OCI-LY1 (cell line): ENCODE measurements at regions not wholly inside any gene's neighbourhood (a gene's known extent, or its start where the extent isn't known, plus 50 kb on each side); places are given as distances from the start of the nearest gene placed in this dataset.

Experiments
- EZH2 ChIP-seq: fragments of 200-600 bp; sonication (generic), shearing (Covaris generic); IDR thresholded peaks from 2 replicates; pipeline ENCODE4 v1.8.0; 2017; ENCODE audit warnings: borderline replicate concordance, mixed run types, mild to moderate bottlenecking, antibody characterized with exemption, low read length, moderate library complexity, mixed read lengths
- TF ChIP-seq, protein P1 (sequence below): fragments of 200-600 bp; sonication (generic), shearing (Covaris generic); IDR thresholded peaks from 2 replicates; pipeline ENCODE4 v1.5.1; 2017; ENCODE audit warnings: mild to moderate bottlenecking, antibody characterized with exemption, low read length, moderate library complexity, mixed read lengths

DNA sequence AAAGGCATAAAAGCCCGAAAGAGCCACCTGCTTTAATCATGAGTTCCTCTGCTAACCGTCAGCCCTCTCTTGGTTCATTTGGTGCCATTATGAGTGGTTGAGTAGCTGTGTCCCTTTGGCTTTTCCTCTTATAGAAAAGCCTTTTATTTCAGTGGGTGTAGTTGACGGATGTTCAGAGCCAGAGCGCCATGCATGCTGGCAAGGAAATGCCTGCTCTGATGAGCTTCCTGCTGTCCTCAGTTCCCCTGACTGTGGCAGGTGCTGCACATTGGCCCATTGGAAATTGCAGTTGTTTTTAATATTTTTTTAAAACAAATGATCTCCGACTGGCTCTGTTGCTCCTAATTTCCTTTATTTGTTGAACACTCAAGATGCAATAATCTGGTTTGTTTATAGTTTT lies 77.3 kb upstream of the LIMCH1 start:
- TF ChIP-seq, protein P1, sequence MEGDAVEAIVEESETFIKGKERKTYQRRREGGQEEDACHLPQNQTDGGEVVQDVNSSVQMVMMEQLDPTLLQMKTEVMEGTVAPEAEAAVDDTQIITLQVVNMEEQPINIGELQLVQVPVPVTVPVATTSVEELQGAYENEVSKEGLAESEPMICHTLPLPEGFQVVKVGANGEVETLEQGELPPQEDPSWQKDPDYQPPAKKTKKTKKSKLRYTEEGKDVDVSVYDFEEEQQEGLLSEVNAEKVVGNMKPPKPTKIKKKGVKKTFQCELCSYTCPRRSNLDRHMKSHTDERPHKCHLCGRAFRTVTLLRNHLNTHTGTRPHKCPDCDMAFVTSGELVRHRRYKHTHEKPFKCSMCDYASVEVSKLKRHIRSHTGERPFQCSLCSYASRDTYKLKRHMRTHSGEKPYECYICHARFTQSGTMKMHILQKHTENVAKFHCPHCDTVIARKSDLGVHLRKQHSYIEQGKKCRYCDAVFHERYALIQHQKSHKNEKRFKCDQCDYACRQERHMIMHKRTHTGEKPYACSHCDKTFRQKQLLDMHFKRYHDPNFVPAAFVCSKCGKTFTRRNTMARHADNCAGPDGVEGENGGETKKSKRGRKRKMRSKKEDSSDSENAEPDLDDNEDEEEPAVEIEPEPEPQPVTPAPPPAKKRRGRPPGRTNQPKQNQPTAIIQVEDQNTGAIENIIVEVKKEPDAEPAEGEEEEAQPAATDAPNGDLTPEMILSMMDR = no peak
- TF ChIP-seq EZH2 = no peak
